Lung (tissue), 11 donors: ENCODE measurements at regions not wholly inside any gene's neighbourhood (a gene's known extent, or its start where the extent isn't known, plus 50 kb on each side); places are given as distances from the start of the nearest gene placed in this dataset.

Source experiments
- ATAC-seq: fragments of 200-7000 bp; cut with Tn5 transposase; one replicate; pipeline ENCODE4 v1.9.1; 2020; ENCODE audit warnings: moderate number of reproducible peaks; ENCODE audit not compliant: insufficient read depth, low FRiP score
- DNase-seq, 3 donors: peaks; one replicate each; pipeline ENCODE4 v3.0.0-alpha.2; 2013 to 2017
- H3K27ac ChIP-seq, 2 donors: one replicate each; pipeline ENCODE4 v1.5.1; 2013; ENCODE audit warnings: mild to moderate bottlenecking in 2 of 2, moderate library complexity in 2 of 2, control low read depth in 1 of 2, inconsistent platforms in 1 of 2, low read depth in 1 of 2, low read length in 1 of 2
- H3K27me3 ChIP-seq, 3 donors: one replicate each; pipeline ENCODE4 v1.5.1; 2013; ENCODE audit warnings: low read length in 2 of 3; ENCODE audit not compliant: control insufficient read depth in 3 of 3, insufficient read depth in 3 of 3
- H3K36me3 ChIP-seq, 4 donors: one replicate each; pipeline ENCODE4 v1.5.1; 2013; ENCODE audit warnings: low read length in 4 of 4, mild to moderate bottlenecking in 1 of 4, moderate library complexity in 1 of 4; ENCODE audit not compliant: control insufficient read depth in 4 of 4, insufficient read depth in 4 of 4
- H3K4me1 ChIP-seq, 5 donors: one replicate each; pipeline ENCODE4 v1.5.1; 2013; ENCODE audit warnings: low read length in 5 of 5, mild to moderate bottlenecking in 2 of 5, moderate library complexity in 1 of 5; ENCODE audit not compliant: control insufficient read depth in 5 of 5, insufficient read depth in 5 of 5
- H3K4me3 ChIP-seq: one replicate; pipeline ENCODE4 v1.5.1; 2013; ENCODE audit warnings: mild to moderate bottlenecking, control low read depth, moderate library complexity
- H3K9ac ChIP-seq, 2 donors: one replicate each; pipeline ENCODE4 v1.5.1; 2013; ENCODE audit warnings: low read length in 2 of 2, control low read depth in 1 of 2; ENCODE audit not compliant: insufficient read depth in 1 of 2
- H3K9me3 ChIP-seq, 4 donors: one replicate each; pipeline ENCODE4 v1.5.1; 2013; ENCODE audit warnings: low read length in 3 of 4, mild to moderate bottlenecking in 1 of 4, moderate library complexity in 1 of 4; ENCODE audit not compliant: control insufficient read depth in 4 of 4, insufficient read depth in 3 of 4
- WGBS, 2 donors: extraction: QIAGEN DNeasy Blood & Tissue Kit; methylation state at CpG; one replicate each; pipeline ENCODE4 v1.1.7; 2013; 5-methylcytosine and 5-hydroxymethylcytosine counted together
- TF ChIP-seq, protein P1 (sequence below): IDR thresholded peaks from 2 replicates; pipeline ENCODE4 v1.5.1; 2012; ENCODE audit warnings: mild to moderate bottlenecking; ENCODE audit errors: control extremely low read depth, extremely low read depth
- donor health status: control.
- donor health status: control.
- donor health status: Bipolar disorder and iron deficiency.
- donor health status: healthy.
- donor health status: DM: yes; HTN: yes; CAD: no.

DNA sequence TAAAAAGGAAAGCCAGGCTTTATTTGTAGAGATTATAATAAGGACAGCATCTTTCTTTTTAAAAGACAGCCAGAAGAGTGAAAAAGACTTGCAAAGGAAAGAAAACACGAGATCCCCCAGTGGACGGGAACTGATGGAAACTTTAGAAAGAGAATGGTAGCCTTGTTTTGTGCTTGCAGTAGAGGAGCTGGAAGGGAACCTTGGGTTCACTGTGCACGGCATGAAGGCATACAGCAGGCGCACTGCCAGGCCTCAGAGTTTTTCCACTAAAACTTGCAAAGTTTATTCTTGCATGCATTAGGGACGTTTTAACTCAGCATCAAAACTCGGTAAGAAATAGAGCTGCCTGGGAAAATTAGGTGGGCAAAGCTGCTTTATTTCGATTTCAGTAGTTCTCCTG is 248.6 kb downstream of the IRX1 start:
- Histone ChIP-seq H3K4me1 (no peaks in the 10 kb centered on the region), H3K9ac (no peak overlapping the region), H3K9me3 (no peaks in the 10 kb centered on the region), H3K4me3 (no peak overlapping the region), H3K27me3 (no peaks in the 10 kb centered on the region), H3K36me3 (no peaks in the 10 kb centered on the region), H3K27ac (no peak overlapping the region)
- TF ChIP-seq, protein P1, sequence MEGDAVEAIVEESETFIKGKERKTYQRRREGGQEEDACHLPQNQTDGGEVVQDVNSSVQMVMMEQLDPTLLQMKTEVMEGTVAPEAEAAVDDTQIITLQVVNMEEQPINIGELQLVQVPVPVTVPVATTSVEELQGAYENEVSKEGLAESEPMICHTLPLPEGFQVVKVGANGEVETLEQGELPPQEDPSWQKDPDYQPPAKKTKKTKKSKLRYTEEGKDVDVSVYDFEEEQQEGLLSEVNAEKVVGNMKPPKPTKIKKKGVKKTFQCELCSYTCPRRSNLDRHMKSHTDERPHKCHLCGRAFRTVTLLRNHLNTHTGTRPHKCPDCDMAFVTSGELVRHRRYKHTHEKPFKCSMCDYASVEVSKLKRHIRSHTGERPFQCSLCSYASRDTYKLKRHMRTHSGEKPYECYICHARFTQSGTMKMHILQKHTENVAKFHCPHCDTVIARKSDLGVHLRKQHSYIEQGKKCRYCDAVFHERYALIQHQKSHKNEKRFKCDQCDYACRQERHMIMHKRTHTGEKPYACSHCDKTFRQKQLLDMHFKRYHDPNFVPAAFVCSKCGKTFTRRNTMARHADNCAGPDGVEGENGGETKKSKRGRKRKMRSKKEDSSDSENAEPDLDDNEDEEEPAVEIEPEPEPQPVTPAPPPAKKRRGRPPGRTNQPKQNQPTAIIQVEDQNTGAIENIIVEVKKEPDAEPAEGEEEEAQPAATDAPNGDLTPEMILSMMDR: no peak
- ATAC-seq (no peak), DNase-seq (no peak)
- 77 to 85% methylated on average over 7 of the region's 7 CpGs for WGBS, 2 donors

DNA sequence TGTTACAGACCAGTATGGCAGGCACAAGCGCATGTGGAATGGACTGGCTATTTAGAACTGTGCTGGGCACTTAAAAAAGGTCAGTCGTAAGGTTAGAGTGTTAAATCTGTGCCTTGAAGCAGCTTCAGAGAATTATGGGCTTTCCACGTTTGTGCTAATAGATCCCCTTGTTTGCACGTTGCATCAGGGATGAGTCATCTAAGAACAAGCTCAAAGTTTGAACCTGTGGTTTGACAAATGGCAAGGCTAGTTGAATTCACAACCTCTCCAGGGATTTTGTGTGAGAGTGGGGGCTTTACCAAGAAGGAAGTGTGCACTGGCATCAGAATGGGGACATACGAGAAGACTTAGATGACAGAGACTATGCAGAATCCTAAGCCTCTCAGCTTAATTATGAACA is 249.6 kb downstream of the IRX1 start:
- WGBS, 2 donors: 85 to 91% methylated on average over 5 of the region's 5 CpGs
- H3K27me3 ChIP-seq: no peaks in the 10 kb centered on the region
- no peaks in the 10 kb centered on the region for H3K36me3 ChIP-seq
- no peak overlapping the region for H3K9ac ChIP-seq
- no peak for ATAC-seq
- no peak for DNase-seq
- H3K4me1 ChIP-seq: no peaks in the 10 kb centered on the region
- H3K9me3 ChIP-seq: no peaks in the 10 kb centered on the region
- H3K27ac ChIP-seq: no peak overlapping the region
- no peak overlapping the region for H3K4me3 ChIP-seq
- TF ChIP-seq, protein P1: no peak

DNA sequence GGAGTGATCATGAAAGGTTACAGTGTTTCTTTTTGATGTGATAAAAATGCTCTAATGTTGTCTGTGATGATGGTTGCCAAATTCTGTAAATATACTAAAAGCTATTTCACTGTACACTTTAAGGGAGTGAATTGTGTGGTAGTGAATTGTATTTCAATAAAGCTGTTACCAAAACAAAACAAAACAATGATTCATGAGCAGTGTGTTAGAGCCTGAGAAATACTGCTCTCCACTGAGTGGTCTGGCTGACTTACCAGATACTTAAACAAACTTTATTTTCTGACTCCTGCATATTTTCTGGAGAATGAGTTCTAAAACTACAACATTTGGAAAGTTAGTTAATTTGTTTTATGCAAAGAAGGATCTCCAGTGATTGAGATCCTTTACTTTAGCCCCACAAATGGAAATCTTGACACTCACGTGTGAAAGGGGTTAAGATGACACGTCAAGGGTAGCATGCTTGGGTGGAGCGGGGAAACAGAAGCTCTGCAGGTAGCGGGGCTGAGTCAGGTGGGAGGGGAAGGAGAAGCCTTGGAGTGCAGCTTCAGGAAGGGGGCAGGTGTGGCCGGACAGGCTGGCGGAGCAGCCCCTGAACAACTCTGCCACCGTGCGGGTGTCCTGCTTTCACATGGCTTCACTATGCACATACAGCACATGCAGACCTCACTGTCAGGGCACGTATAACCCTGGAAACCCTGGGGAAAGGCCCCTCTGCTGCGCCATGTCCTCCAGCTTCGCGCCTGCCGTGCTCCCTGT is 256.7 kb downstream of the IRX1 start:
- WGBS, 2 donors: 63 to 75% methylated on average over 13 of the region's 13 CpGs
- ATAC-seq (no peak), DNase-seq (peak; percentile 1 to 40 (median 28))
- H3K36me3 ChIP-seq: no peaks in the 10 kb centered on the region
- no peak overlapping the region for H3K4me3 ChIP-seq
- TF ChIP-seq, protein P1: no peak
- H3K27ac ChIP-seq: no peak overlapping the region
- peaks cover 0 to 6% (median 0%) of the 10 kb centered on the region in 5 donors for H3K4me1 ChIP-seq
- no peaks in the 10 kb centered on the region for H3K27me3 ChIP-seq
- no peaks in the 10 kb centered on the region for H3K9me3 ChIP-seq
- H3K9ac ChIP-seq: no peak overlapping the region

DNA sequence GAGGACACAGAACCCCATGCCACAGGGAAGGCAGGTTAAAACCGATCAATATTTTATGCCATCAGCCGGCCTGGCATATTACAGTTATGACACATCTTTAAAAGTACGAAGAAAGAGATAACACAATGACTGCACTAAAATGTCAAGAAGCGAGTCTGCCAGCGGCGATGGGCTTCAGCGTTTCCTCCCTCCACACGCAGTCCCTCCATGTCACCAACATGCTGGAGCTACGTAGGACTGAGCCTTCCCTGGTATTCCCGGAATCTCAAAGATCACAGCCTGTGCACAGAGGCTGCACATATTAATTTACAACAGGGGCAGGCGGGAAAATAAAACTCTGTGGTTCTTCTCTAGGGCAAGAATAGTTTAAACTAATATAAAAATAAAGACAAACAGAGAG is 257.7 kb downstream of the IRX1 start:
- H3K4me1 ChIP-seq: peaks cover 0 to 6% (median 0%) of the 10 kb centered on the region in 5 donors
- H3K9ac ChIP-seq: no peak overlapping the region
- no peak overlapping the region for H3K4me3 ChIP-seq
- H3K27ac ChIP-seq: no peak overlapping the region
- H3K36me3 ChIP-seq: no peaks in the 10 kb centered on the region
- ATAC-seq: no peak
- DNase-seq: no peak
- no peaks in the 10 kb centered on the region for H3K9me3 ChIP-seq
- no peaks in the 10 kb centered on the region for H3K27me3 ChIP-seq
- TF ChIP-seq, protein P1: no peak
- WGBS, 2 donors: 82 to 89% methylated on average over 11 of the region's 11 CpGs
